ENCODE measurements at regions not wholly inside any gene's neighbourhood (a gene's known extent, or its start where the extent isn't known, plus 50 kb on each side); places are given as distances from the start of the nearest gene placed in this dataset.

GRCh38 chr12:67006610-67007009 is 262.5 kb upstream of the CAND1 start:
- no peak for ATAC-seq
- no TSS peak for BruUV-seq (replicated peaks)
- Histone ChIP-seq H3K4me3 (ENCODE audit: low read depth in 2 of 2, low read length in 2 of 2) (no peak overlapping the region), H3K27ac (ENCODE audit: low read length) (no peak overlapping the region), H3K36me3 (ENCODE audit: control insufficient read depth, insufficient read depth, low read length) (no peaks in the 10 kb centered on the region), H3K27me3 (ENCODE audit: control insufficient read depth, insufficient read depth, low read length) (no peaks in the 10 kb centered on the region), H3K4me1 (ENCODE audit: control insufficient read depth, insufficient read depth, low read length) (no peaks in the 10 kb centered on the region), H3K9me3 (ENCODE audit: control insufficient read depth, insufficient read depth, low read depth, low read length) (no peaks in the 10 kb centered on the region)
- CTCF ChIA-PET: interaction anchor here (0.6 kb wide), 1 partner anchor 19 kb away, joined by 3 read pairs; no protein-coding TSS in a partner anchor
- DNase-seq (ENCODE audit: low read depth, low spot score): no peak
- POLR2A ChIA-PET: no interaction called here
- TF ChIP-seq TCF7L2 (IDR thresholded peaks at IDR 0.05; ENCODE audit: low read depth, low read length): no peak
- TF ChIP-seq POLR2AphosphoS5 (IDR thresholded peaks at IDR 0.05; ENCODE audit: low read depth, low read length): no peak
- no peak for TF ChIP-seq SIN3A (IDR thresholded peaks at IDR 0.05; ENCODE audit: borderline replicate concordance, insufficient read depth, low read depth, low read length)
- TF ChIP-seq CTCF (IDR thresholded peaks at IDR 0.05): no peak
- TF ChIP-seq, protein P1, sequence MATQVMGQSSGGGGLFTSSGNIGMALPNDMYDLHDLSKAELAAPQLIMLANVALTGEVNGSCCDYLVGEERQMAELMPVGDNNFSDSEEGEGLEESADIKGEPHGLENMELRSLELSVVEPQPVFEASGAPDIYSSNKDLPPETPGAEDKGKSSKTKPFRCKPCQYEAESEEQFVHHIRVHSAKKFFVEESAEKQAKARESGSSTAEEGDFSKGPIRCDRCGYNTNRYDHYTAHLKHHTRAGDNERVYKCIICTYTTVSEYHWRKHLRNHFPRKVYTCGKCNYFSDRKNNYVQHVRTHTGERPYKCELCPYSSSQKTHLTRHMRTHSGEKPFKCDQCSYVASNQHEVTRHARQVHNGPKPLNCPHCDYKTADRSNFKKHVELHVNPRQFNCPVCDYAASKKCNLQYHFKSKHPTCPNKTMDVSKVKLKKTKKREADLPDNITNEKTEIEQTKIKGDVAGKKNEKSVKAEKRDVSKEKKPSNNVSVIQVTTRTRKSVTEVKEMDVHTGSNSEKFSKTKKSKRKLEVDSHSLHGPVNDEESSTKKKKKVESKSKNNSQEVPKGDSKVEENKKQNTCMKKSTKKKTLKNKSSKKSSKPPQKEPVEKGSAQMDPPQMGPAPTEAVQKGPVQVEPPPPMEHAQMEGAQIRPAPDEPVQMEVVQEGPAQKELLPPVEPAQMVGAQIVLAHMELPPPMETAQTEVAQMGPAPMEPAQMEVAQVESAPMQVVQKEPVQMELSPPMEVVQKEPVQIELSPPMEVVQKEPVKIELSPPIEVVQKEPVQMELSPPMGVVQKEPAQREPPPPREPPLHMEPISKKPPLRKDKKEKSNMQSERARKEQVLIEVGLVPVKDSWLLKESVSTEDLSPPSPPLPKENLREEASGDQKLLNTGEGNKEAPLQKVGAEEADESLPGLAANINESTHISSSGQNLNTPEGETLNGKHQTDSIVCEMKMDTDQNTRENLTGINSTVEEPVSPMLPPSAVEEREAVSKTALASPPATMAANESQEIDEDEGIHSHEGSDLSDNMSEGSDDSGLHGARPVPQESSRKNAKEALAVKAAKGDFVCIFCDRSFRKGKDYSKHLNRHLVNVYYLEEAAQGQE (IDR thresholded peaks at IDR 0.05; ENCODE audit: insufficient read depth in 1 of 2, low read depth in 2 of 2, low read length in 1 of 2): no peak
- intact Hi-C loops (cut with micrococcal nuclease; ENCODE audit: unreplicated experiment): no loop called here
- in situ Hi-C loops (cut with HindIII; ENCODE audit: low pct_unique_long_range_greater_than_20kb, low sequenced_read_pairs): no loop called here

DNA sequence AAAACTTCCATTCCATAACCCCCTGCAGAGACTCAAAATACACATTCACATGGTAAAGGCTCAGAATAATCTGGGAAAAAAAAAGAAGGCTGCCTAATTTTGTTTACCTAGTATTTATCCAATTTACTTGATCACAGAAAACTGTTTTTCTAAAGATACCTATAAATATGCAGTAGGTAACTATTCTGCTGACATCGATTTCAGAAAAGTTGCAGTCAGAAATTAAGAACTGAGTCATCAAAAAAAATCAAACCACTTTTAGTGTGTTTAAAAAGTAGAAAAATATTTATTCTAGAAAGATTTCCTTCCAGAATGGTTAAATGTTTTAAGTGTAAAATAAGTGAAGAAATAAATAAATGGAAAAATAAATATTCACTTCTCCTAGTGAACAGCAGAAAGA is 254.5 kb upstream of the CAND1 start:
- no TSS peak for BruUV-seq (replicated peaks)

More for the DNA sequence above, 254.5 kb upstream of the CAND1 start:
- TF ChIP-seq CTCF (IDR thresholded peaks at IDR 0.05): no peak
- no peak for TF ChIP-seq POLR2AphosphoS5 (IDR thresholded peaks at IDR 0.05; ENCODE audit: low read depth, low read length)
- in situ Hi-C loops (cut with HindIII; ENCODE audit: low pct_unique_long_range_greater_than_20kb, low sequenced_read_pairs): no loop called here
- Histone ChIP-seq H3K4me1 (ENCODE audit: control insufficient read depth, insufficient read depth, low read length) (no peaks in the 10 kb centered on the region), H3K9me3 (ENCODE audit: control insufficient read depth, insufficient read depth, low read depth, low read length) (no peaks in the 10 kb centered on the region), H3K36me3 (ENCODE audit: control insufficient read depth, insufficient read depth, low read length) (no peaks in the 10 kb centered on the region), H3K4me3 (ENCODE audit: low read depth in 2 of 2, low read length in 2 of 2) (no peak overlapping the region), H3K27ac (ENCODE audit: low read length) (no peak overlapping the region), H3K27me3 (ENCODE audit: control insufficient read depth, insufficient read depth, low read length) (no peaks in the 10 kb centered on the region)
- ChIA-PET POLR2A (no interaction called here), CTCF (no interaction called here)
- no peak for DNase-seq (ENCODE audit: low read depth, low spot score)
- intact Hi-C loops (cut with micrococcal nuclease; ENCODE audit: unreplicated experiment): no loop called here
- no peak for ATAC-seq

All from Panc1 (cell line).